NK-92 treated with Interleukin-12 subunit alpha and Interleukin-12 subunit beta, amount 100 ng/mL, for 24 hours (cell line): ENCODE measurements at regions not wholly inside any gene's neighbourhood (a gene's known extent, or its start where the extent isn't known, plus 50 kb on each side); places are given as distances from the start of the nearest gene placed in this dataset.

Experiments used
- DNase-seq: peaks from one replicate; lab custom pipeline; 2025; lab: John Stamatoyannopoulos, UW

GRCh38 chr21:41566500-41567014 lies 58.6 kb upstream of the TMPRSS2 start:
- no peak for DNase-seq

GRCh38 chr21:41565550-41565949 lies 57.6 kb upstream of the TMPRSS2 start:
- DNase-seq = no peak

- DNase-seq = no peak
Observed at GRCh38 chr21:41564871-41565274, 56.9 kb upstream of the TMPRSS2 start.

- DNase-seq = no peak
Observed at GRCh38 chr21:41562101-41563000, 54.4 kb upstream of the TMPRSS2 start.

- DNase-seq = no peak
Observed at GRCh38 chr21:41561701-41562100, 53.7 kb upstream of the TMPRSS2 start.

GRCh38 chr21:41560661-41561158 lies 52.8 kb upstream of the TMPRSS2 start:
- DNase-seq = no peak

- no peak for DNase-seq
Observed at GRCh38 chr21:41559658-41560631, 52.0 kb upstream of the TMPRSS2 start.

GRCh38 chr21:41558842-41559241 lies 50.9 kb upstream of the TMPRSS2 start:
- DNase-seq = no peak

GRCh38 chr21:41557884-41558283 lies 49.9 kb upstream of the TMPRSS2 start:
- no peak for DNase-seq
